ENCODE measurements at regions not wholly inside any gene's neighbourhood (a gene's known extent, or its start where the extent isn't known, plus 50 kb on each side); places are given as distances from the start of the nearest gene placed in this dataset.

- TF ChIP-seq CTCF (conservative IDR thresholded peaks at IDR 0.05) = no peak
- TF ChIP-seq ZFX (IDR thresholded peaks at IDR 0.05) = no peak
These were observed 314.7 kb downstream of the OLFM4 start for GRCh38 chr13:53343361-53343744.
